HG02938 (cell line): ENCODE measurements at regions not wholly inside any gene's neighbourhood (a gene's known extent, or its start where the extent isn't known, plus 50 kb on each side); places are given as distances from the start of the nearest gene placed in this dataset.
"Not testable (repeated sequence)": the region's sequence is repeated elsewhere in the genome, so short reads cannot be mapped to it uniquely, and the experiment has no call there.

Experiments used
- ATAC-seq: cut with Tn5 transposase; IDR thresholded peaks from one replicate; pipeline ENCODE4 v1.9.1; 2021; ENCODE audit warnings: mild to moderate bottlenecking, moderate library complexity; ENCODE audit not compliant: unreplicated experiment

DNA sequence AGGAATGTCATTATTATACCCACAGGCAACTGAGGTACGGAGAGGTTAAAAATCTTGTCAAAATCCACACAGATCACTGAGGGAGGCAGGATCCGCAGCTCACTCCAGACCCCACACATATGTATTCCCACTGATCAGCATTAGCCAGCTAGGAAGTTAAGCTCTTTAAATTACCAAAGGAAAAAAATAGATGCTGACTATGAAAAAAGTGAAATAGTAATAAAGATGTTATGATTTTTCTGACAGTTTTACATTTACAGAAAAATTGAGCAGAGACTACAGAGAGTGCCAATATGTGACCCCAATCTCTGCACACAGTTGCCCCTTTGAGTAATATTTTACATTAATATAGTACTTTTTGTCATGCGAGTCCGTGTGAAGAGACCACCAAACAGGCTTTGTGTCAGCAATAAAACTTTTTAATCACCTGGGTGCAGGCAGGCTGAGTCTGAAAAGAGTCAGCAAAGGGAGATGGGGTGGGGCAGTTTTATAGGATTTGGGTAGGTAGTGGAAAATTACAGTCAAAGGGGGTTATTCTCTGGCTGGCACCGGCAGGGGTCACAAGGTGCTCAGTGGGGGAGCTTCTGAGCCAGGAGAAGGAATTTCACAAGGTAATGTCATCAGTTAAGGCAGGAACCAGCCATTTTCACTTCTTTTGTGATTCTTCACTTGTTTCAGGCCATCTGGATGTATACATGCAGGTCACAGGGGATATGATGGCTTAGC lies 61.9 kb upstream of the NAA35 start:
- not testable (repeated sequence) for ATAC-seq

DNA sequence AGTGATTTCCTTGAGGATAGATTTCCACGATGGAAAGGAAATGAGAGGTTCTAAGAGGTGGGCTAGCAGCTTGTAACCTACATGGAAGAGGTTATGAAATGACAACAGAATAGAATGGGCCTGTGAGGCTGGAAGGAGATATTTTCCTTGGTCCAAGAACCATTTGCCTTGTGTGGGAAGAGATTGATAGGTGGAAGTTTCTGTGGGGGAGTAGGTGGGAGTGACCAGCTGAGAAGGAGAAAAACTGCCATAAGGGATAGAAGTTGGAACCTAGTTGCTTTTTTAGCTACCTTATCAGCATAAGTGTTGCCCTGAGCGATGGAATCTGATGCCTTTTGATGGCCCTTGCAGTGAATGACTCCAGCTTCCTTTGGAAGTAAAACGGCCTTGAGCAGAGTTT lies 60.4 kb upstream of the NAA35 start:
- ATAC-seq: not testable (repeated sequence)

DNA sequence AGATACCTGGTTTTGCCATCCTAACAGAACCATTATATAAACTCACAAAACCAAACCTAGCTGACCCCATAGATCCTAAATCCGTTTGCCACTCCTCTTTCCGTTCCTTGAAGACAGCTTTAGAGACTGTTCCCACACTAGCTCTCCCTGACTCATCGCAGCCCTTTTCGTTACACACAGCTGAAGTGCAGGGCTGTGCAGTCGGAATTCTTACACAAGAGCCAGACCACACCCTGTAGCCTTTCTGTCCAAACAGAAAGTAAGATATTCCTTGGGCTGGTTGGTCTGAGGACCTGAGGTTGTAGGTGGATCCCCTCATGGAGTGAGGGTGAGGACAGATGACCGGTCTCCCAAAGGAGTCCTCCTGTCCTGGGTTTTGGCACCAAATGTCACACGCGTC lies 56.7 kb upstream of the NAA35 start:
- ATAC-seq: no peak

DNA sequence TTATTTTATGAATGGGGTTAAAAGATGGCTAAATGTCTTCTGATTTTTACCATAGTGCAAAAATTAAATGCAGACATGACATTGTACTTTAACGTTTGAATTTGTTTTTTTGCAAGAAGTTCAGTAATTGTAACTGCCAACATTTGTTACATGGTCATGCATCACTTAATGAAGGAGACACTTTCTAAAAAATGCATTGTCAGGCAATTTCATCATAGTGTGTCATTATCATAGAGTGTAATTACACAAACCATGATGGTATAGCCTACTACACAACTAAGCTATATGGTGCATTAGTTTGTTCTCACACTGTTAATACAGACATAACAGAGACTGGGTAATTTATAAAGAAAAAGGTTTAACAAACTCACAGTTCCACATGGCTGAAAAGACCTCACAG lies 50.0 kb upstream of the NAA35 start:
- ATAC-seq: no peak
